ENCODE measurements at regions not wholly inside any gene's neighbourhood (a gene's known extent, or its start where the extent isn't known, plus 50 kb on each side); places are given as distances from the start of the nearest gene placed in this dataset.

DNA sequence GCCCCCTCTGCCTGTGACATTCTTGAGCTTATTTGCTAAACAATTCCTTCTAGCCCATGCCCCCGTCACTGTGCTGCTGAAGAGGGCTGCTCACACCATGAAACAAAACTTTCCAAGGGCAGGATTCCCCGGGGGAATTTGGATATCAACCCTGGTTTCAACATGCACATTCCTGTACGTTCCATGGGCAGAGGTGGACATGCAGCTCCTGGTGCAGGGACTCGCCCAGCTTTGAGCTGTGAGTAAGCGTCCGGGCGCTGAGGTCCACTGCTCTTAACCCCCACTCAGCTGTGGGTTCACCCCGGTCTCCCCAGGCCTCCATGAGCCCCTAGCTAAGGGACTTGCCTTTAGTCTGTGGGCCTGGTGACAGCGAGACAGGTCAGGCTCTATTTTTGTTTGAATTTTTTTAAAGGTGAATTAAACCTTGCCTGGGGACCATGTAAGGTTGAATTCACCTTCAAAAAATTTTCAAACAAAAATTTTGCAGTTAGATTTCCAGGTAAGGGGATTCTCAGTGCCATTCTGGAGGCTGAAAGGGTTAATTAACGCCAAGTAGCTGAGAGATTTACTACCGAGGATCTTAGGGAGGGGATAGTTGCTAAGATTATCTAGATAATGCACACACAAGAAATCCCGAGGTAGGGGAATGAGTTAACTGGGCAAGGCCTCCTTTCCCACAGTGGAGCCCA is 70.3 kb upstream of the SLC22A23 start:
- no peaks in the 10 kb centered on the region for H3K9me3 ChIP-seq
- no peaks in the 10 kb centered on the region for H3K27me3 ChIP-seq
- TF ChIP-seq POLR2A (IDR thresholded peaks at IDR 0.05), result no peak
- no peak for TF ChIP-seq CTCF (IDR thresholded peaks at IDR 0.05)
- H3K27ac ChIP-seq, result no peak overlapping the region
- DNase-seq, result no peak
- no peaks in the 10 kb centered on the region for H3K4me1 ChIP-seq
- WGBS, 2 donors, result 59 to 61% methylated on average over 12 of the region's 12 CpGs
- intact Hi-C loops (cut with DNase I; ENCODE audit: low total_unique reads), result no loop called here
- no peak overlapping the region for H3K4me3 ChIP-seq
- no peaks in the 10 kb centered on the region for H3K36me3 ChIP-seq (ENCODE audit: low read depth, missing control alignments)

- no peak for DNase-seq
- Histone ChIP-seq H3K27ac (no peak overlapping the region), H3K9me3 (no peaks in the 10 kb centered on the region), H3K27me3 (no peaks in the 10 kb centered on the region), H3K4me3 (no peak overlapping the region), H3K4me1 (no peaks in the 10 kb centered on the region), H3K36me3 (ENCODE audit: low read depth, missing control alignments) (no peaks in the 10 kb centered on the region)
- intact Hi-C loops (cut with DNase I; ENCODE audit: low total_unique reads), result no loop called here
- 89 to 92% methylated on average over 6 of the region's 6 CpGs for WGBS, 2 donors
- no peak for TF ChIP-seq POLR2A (IDR thresholded peaks at IDR 0.05)
- TF ChIP-seq CTCF (IDR thresholded peaks at IDR 0.05), result no peak
These were observed 69.1 kb upstream of the SLC22A23 start for GRCh38 chr6:3525915-3526314.

DNA sequence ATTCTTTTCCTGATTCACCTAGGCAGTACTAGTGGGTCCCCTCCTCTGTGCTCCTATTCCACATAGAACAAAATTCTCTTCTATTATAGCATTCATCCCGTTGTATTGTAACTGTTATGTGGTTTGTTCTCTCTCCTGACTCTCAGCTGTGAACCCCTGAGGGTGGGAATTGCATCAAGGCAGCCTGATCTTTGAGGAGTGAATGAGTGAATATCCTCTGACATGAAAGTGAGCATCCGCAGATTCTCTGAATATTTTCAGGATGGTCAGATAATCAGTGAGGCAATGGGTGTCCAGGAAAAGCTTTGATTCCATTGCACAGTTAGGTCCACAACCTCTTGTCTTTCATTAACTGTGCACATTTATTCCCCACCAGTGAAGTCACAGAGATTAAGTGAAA is 67.6 kb upstream of the SLC22A23 start:
- no peak for DNase-seq
- WGBS, 2 donors, result 73 to 93% methylated on average over 2 of the region's 2 CpGs

GRCh38 chr6:3523966-3524365 is 67.1 kb upstream of the SLC22A23 start:
- Histone ChIP-seq H3K27ac (no peak overlapping the region), H3K9me3 (no peaks in the 10 kb centered on the region), H3K4me3 (no peak overlapping the region), H3K36me3 (ENCODE audit: low read depth, missing control alignments) (no peaks in the 10 kb centered on the region), H3K27me3 (no peaks in the 10 kb centered on the region), H3K4me1 (no peaks in the 10 kb centered on the region)
- intact Hi-C loops (cut with DNase I; ENCODE audit: low total_unique reads), result no loop called here
- TF ChIP-seq POLR2A (IDR thresholded peaks at IDR 0.05) (no peak), CTCF (IDR thresholded peaks at IDR 0.05) (no peak)
- no peak for DNase-seq
- WGBS, 2 donors, result 87 to 93% methylated on average over 7 of the region's 7 CpGs

More for the DNA sequence above, 67.6 kb upstream of the SLC22A23 start:
- H3K4me3 ChIP-seq, result no peak overlapping the region
- TF ChIP-seq CTCF (IDR thresholded peaks at IDR 0.05) (no peak), POLR2A (IDR thresholded peaks at IDR 0.05) (no peak)
- intact Hi-C loops (cut with DNase I; ENCODE audit: low total_unique reads), result no loop called here
- H3K27me3 ChIP-seq, result no peaks in the 10 kb centered on the region
- H3K4me1 ChIP-seq, result no peaks in the 10 kb centered on the region
- no peaks in the 10 kb centered on the region for H3K36me3 ChIP-seq (ENCODE audit: low read depth, missing control alignments)
- no peaks in the 10 kb centered on the region for H3K9me3 ChIP-seq
- no peak overlapping the region for H3K27ac ChIP-seq

DNA sequence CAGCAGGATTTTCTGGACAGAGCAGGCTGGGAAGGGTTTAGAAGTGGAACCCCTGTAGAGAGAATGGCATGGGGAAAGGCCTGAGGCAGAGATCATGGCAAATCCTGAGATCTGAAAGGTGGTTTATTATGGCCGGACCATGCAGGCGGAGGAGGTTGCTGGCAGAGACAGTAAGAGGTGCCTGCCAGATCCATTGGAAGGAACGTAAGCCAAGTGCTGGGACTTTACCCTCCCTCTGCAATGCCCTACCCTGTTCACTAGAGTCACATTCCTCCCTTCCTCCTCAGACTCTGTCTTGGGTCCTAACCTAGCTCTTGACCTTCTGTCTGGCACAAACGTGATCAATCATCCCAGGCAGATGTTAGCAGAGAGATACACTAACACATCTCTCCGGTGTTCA is 66.4 kb upstream of the SLC22A23 start:
- Histone ChIP-seq H3K36me3 (ENCODE audit: low read depth, missing control alignments) (no peaks in the 10 kb centered on the region), H3K27me3 (no peaks in the 10 kb centered on the region), H3K27ac (no peak overlapping the region), H3K4me3 (no peak overlapping the region), H3K9me3 (no peaks in the 10 kb centered on the region), H3K4me1 (no peaks in the 10 kb centered on the region)
- WGBS, 2 donors, result 72 to 83% methylated on average over 5 of the region's 5 CpGs
- intact Hi-C loops (cut with DNase I; ENCODE audit: low total_unique reads), result no loop called here
- TF ChIP-seq POLR2A (IDR thresholded peaks at IDR 0.05) (no peak), CTCF (IDR thresholded peaks at IDR 0.05) (no peak)
- DNase-seq, result no peak

Measured in testis (tissue), 2 donors.